HG03064 (cell line): ENCODE measurements at regions not wholly inside any gene's neighbourhood (a gene's known extent, or its start where the extent isn't known, plus 50 kb on each side); places are given as distances from the start of the nearest gene placed in this dataset.

Source experiments
- ATAC-seq: cut with Tn5 transposase; IDR thresholded peaks from one replicate; pipeline ENCODE4 v1.9.1; 2021; ENCODE audit warnings: low read depth; ENCODE audit not compliant: unreplicated experiment

DNA sequence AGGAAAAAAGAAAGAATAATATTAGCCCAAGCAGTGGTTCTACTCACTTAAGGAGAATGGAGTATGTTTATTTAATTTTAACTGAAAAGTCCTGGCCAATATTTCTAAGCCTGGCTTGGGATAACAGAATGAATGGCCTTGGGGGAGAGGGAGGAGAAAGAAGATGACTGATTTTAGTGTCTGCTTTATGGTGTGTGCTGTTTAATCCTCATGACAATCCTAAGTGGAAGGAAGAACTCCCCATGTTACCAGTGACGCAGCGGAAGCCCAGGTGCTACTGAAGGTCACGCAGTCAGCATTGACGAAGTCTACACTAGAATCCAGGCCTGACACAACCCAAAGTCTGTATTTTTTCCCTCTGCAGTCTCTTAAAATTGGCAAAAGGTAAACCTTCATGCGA lies 50.5 kb downstream of the PALM2AKAP2 start:
- no peak for ATAC-seq

DNA sequence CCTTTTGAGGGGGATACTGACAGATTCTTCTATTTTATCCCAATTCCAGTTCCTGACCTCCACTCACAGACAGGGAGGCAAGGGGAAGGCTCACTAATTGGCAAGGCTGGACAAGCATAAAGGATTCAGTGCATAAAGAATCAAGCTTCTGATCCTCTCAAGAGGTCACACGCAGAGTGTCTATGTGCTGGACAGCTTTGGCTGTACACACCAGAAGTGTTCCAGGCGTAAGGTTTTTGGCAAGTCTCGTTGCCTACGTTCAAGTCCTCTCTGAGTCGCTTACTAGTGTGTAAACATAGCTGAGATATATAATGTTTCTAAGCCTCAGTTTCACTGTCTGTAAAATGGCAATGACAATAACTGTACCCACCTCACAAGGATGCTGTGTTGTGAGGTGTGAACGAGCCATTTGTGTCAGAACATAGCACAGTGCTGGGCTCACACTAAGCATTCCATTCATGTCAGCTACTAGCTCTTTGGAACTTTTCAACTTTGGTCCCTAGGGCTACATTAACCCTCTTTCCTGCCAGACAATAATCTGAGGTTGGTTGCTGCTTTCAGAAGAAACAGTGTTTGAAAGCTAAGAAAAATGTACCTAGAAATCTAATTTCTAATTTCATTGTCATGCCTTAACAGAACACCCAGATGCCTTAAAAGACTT lies 52.1 kb downstream of the PALM2AKAP2 start:
- ATAC-seq, result no peak

DNA sequence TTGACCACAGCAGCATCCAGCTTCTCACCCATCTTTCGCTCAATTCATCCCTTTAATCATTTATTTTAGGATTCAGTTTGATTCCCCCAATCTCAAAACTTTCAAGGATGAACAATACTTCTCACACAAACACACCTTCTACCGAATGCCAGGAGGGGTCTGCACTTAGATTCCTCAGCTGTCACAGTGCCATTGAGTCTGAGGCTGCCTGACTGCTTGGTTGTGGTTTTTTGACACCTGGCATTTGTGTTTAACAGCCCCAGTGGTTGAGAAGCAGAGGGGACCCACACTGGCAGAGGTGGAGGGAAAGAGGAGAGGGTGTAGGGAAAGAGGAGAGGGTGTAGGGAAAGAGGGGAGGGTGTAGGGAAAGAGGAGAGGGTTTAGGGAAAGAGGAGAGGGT lies 54.9 kb downstream of the PALM2AKAP2 start:
- ATAC-seq, result no peak

DNA sequence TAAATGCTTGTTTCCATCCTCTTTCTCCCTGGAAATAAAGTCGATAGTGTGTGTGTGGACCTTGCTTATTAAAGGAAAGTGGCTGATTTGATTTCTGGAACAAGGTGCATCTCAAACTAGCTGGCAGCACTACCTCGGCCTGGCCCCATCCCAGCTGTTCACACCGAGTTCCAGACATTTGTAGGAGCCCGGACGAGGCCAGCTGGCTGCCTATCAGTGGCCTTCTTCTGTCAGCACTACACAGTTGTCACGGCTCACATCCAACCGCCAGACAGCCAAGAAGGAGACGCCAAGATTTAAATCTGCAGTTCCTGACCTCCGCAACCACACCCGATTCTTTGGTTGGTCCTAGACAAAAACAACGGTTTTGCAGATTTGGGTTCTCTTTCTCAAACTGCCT lies 63.6 kb downstream of the PALM2AKAP2 start:
- no peak for ATAC-seq

DNA sequence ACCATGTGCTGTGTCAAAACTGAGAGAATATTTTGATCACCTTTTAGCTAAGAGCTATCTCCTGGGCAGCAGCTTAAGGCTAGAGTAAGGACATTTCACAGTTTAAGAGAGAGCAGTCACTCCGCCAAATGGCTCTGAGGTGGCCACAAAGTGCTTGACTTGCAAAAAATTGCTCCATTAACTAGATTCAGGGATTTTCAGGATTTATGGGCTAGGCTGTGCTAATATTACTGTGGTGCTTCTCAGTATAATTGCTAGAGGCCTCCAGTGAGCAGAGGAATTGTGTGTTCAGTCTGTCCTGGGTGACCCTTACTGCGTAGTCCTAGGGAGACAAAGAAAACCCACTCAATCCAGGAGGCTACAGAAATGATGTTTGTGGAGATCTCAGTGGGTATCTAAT lies 65.2 kb downstream of the PALM2AKAP2 start:
- no peak for ATAC-seq

DNA sequence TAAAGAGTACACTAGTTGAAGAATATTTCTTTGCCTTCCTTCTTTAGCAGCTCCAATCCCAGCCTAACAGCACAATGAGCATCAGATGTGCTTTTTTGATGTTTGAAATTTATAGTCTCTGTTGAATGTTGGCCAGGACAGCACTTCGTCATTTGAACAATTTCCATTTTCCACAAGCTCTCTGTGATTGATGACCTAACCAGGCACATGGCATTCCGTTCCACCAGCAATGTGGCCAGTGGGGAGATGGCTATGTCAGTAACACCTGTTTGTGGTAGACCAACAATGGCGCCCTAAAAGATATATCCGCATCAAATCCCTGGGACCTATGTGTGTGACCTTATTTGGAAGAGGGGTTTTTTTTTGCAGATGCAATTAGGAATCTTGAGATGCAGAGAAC lies 66.8 kb downstream of the PALM2AKAP2 start:
- no peak for ATAC-seq

DNA sequence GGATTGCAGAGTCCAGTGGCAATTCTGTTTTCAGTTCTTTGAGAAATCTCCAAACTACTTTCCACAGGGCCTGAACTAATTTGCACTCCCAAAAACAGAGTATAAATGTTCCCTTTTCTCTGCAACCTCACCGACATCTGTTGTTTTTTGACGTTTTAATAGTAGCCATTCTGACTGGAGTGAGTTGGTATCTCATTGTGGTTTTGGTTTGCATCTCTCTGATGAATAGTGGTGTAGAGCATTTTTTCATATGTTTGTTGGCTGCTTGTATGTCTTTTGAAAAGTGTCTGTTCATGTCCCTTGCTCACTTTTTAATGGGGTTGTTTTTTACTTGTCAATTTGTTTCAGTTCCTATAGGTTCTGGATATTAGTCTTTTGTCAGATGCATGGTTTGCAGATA lies 72.6 kb downstream of the PALM2AKAP2 start:
- no peak for ATAC-seq

DNA sequence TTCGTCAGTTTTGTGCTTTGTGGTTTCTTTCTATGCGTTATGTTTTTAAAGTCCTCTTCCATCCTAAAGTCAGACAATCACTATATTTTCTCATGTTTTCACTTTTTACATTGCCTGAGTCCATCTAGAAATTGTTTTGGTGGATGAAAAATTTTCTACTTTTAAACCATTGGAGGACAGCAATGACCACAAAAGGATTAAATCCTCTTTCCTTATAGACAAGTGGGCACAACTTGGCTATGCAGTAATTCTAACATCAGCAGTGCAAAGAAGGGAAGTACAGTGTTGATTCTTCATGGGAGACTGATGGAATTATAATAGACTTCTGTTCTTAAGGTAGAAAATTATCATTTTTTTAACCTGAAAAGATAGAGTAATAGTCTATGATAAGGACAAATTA lies 75.5 kb downstream of the PALM2AKAP2 start:
- no peak for ATAC-seq

DNA sequence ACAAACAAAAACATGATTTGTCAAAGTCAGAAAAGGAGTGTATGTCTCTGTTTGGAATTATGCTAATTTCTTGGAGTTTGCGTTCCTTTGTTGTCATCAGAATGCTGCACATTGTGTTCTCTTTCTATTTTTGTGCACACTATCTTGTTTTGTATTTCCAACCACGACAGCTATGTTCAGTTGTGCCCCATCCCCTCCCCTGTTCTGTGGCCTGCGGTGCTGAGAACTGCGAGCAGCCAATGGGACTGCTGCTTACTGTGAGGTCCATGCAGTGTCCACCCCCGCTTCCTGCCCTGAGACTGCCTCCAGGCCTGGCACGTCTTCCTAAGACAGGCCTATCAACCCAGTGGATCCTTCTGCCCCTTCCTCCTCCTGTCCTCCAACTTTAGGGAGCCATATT lies 76.8 kb downstream of the PALM2AKAP2 start:
- ATAC-seq, result no peak

DNA sequence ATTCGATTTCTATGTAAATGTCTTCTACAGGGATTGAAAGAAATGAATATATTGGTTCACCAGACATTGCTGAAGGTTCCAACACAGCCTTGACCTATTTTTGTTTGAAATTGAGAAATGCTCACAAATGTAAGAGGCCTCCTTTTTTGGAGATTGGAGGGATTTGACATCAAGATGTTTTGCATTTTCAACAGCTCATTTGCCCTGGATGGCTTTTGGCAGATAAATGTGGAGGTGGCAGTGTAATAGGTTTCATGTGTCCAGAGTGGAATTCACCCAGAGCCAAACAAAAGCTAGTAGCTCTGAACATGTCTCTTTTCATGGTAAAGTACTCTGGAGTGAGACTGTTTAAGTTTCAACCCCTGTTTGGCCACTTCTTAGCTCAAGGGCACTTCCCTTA lies 77.3 kb downstream of the PALM2AKAP2 start:
- no peak for ATAC-seq

DNA sequence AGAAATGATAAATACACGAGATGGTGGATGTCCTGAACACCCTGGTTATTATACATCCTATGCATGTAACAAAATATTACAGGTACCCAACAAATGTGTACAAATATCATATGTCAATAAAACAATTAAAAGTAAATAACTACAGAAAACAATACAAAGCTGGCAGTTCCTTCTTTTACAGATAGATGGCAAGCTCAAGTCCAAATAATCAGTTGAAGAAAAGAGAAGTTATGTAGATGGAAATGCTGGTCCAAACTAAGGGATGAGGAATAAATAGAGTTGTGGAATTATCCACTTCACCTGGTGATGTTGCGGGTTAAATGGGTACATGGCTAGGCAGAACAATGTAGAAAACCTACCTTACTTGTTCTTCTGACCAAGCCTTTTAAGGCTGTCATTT lies 79.4 kb downstream of the PALM2AKAP2 start:
- ATAC-seq, result no peak

DNA sequence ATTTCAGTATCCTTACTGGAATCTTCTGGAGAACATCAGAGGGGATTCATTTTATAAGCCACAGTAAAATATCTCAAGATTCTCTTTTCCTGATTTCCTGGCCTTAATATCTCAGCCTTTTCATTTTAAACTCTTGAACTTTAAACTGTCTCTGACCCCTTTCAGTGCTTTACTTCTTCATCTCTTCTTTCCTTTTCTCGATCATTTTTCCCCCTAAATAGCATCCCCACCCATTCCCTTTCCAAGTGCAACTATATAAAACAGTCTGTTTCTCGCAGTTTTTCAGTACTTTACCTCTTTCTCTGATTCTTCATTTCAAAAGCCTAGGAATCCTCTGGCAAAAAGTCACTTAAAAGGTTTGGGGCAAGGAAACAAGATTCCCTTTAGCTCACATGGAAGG lies 80.5 kb downstream of the PALM2AKAP2 start:
- no peak for ATAC-seq

DNA sequence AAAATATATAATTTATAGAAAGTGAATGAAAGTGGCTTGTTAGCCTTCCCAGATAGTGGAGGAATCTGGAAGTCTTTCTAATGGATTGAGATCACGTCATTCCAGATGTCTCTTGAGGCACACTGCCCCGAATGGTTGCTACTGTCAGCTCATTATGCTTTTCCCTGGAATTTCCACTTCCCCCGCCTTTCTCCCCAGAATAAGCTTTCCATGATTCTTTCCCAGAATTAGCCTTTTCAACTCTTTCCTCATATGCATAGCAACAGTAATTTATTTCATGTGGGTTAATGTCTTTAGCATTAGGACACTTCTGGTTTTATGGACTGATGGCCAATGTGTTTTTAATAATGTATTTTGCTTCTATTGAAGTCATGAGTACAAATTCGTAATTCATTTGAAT lies 81.5 kb downstream of the PALM2AKAP2 start:
- no peak for ATAC-seq

DNA sequence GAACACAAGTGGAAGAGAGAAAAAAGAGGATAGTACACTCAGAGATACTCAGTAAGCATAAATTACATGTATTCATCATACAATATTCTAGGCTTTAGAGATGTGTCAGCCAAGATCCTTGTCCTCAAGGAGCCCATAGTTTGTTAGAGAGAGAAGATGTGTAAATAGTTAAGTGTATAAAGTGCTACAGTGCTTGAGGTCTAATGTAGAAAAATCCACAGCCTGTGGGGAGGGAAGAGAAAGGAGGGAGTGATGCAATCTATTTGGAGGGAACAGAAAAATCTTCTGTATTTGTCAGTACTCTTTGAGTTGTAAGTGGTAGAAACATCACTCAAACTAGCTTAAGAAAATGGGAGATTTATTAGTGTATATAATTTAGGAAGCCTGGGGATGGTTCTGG lies 81.9 kb downstream of the PALM2AKAP2 start:
- ATAC-seq, result no peak

DNA sequence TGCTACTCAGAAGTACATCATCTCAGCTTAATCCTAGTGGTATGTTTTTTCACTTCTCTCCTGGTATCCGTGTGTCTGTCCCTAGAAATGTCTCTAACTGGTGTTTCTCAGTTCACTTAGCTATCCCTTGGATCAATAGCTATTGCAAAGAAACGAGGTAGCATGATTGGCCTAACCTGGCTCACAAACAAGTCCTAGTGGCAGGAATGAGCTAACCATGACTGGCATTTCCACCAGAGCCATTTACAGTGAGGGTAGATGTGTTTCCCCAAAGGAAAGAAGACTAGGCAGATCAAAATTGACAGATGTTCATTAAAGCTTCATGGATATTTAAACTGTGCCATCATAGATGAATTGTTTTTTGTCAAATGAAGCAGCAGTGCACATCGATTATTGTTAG lies 82.5 kb downstream of the PALM2AKAP2 start:
- ATAC-seq, result no peak

DNA sequence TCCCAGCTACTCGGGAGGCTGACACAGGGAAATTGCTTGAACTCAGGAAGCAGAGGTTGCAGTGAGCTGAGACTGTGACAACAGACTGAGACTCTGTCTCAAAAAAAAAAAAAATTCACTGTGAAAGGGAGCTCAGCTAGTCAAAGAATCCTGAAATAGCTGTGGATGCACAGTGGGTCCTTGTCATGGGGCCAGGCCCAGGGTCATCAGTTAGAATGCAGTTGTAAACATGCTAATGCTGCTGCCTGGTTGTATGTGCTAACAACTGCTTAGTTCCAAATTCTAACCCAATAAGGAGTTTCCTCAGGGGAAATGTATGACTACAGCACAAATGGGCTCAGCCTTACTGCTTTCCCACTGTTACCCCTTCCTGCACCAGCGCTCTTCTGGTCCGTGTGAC lies 84.0 kb downstream of the PALM2AKAP2 start:
- no peak for ATAC-seq

DNA sequence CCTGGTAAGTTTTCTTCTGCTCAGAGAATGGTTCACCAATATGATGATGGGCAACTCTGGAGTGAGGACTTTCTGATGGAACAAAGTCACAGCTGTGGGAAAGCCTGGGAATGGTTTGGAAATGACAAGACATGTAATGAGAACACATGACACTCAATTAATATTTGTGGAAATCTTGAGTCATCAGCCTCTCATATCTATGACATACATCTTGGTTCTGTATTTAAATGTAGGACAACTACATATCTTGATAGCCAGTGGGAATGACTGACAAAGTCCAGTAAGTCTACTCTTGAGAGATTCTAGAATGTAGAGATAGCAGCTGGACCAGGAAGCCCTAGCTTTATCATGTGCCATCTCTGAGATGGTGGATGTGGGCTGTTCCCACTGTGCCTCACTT lies 85.5 kb downstream of the PALM2AKAP2 start:
- ATAC-seq, result no peak

DNA sequence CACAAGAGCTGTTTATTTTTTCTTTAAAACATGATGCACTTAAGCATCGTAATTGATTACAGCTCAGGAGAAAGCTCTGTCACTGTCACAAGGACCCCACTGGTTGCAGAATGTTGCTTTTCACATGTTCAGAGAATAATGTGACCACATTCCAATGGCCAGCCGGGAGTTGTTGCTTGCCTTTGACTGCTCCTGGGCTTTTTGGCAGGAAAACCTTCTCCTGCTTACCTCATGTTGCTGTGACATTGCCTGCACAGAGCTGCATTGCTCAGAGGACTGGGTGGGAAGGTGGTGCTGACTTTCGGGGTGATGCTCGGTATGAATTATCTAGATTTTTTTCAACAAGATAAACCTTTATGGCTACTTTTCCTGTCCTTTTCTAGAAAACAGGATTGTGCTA lies 88.2 kb downstream of the PALM2AKAP2 start:
- no peak for ATAC-seq

DNA sequence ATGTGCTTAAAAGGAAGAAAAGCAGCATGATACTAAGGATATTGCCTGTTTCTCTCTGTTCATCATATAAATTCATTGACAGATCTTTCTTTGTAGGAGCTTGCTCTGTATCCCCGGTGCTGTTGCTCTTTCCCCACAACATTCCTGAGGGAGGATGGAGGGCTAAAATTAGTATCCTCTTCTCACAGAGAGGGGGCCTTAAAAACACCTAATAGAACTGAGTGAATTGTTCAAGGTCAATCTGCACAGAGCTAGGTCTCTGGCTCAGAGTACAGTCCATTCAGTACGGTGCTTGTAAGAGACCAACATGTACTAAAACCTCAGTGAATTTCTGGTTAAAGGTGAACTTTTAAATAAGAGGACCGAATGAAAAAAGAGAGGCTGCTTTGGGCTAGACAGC lies 88.7 kb downstream of the PALM2AKAP2 start:
- no peak for ATAC-seq

DNA sequence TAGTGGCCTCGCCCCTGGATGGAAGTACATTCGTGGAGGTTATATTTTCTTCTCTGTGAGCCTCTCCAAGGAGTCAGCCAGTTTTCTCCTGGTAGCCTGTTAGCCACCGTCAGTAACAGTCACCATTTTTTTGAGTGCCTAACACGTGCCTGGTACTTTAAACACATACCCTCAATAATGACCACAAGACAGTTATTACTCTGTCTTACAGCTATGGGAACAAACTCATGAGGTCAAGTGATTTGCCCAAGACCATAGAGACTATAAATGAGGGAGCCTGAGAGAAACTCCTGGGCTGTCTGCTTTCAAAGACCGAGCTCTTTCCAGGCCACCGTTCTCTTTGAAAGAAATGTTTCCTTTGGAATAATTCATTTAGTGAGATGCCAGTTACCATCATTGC lies 90.4 kb downstream of the PALM2AKAP2 start:
- ATAC-seq, result no peak

DNA sequence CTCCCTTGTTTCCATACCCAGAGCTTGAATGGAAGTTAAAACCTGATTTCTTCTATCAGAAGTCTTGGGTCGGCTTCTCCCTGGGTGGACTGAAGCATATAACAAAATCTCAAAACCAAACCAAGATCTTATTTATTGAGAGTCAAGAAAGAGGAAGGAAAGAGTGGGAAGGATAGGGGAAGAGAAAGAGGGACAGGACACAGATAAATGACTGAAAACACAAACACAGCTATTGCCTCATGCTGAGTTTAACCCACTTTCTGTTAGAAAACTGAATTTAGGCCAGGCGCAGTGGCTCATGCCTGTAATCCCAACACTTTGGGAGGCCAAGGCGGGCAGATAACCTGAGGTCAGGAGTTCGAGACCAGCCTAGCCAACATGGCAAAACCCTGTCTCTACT lies 92.9 kb downstream of the PALM2AKAP2 start:
- ATAC-seq, result no peak

DNA sequence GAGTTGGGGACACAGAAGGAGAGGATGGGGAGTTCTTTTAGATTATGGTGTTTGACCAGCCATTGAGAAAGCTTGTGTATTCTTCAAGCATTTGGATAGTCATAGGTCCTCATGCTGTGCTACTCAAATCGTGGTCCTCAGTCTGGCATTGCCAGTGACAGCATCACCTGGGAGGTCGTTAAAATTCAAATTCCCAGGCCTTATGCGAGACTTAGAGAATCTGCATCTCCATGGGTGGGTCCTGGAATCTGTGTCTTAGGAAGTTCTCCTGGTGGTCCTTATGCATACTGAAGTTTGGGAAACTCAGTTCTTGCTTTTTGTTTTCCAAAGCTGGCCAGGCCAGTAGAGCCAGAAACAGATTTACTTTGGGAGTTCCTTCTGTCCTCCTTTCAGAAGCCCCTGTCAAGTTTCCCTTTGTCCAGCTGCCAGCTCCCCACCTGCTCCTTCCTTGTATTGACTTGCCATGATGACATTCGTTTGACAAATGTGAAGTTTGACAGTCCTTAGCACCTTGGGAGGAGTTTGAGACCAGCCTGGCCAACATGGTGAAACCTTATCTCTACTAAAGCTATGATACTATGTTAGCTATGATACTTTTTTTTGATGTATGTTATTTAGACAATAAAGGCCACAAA lies 95.6 kb downstream of the PALM2AKAP2 start:
- no peak for ATAC-seq
